H1 (cell line): ENCODE measurements at regions not wholly inside any gene's neighbourhood (a gene's known extent, or its start where the extent isn't known, plus 50 kb on each side); places are given as distances from the start of the nearest gene placed in this dataset.

ENCODE experiments used
- CTCF ChIA-PET: fragments of 300-600 bp; sonication (Branson Sonifier 250); formaldehyde crosslinking; loops from one replicate; lab custom pipeline; 2021; ENCODE audit not compliant: partially characterized antibody; lab: Charles Lee
- POLR2A ChIA-PET: fragments of 300-600 bp; sonication (Branson Sonifier 250); formaldehyde crosslinking; loops from one replicate; lab custom pipeline; 2021; ENCODE audit warnings: inconsistent platforms; ENCODE audit not compliant: partially characterized antibody; lab: Charles Lee
- DNase-seq, 2 experiments: peaks; one replicate each; pipeline versions ENCODE4 v3.0.0 to v3.0.0-alpha.2; 2010 to 2022; ENCODE audit warnings: low spot score in 2 of 2, low read depth in 1 of 2, mixed read lengths in 1 of 2
- FAIRE-seq: peaks from 2 replicates; lab custom pipeline; 2011; peaks lifted over from hg19 to GRCh38; lab: Jason Lieb, UNC
- H2AFZ ChIP-seq: 2 replicates; pipeline ENCODE4 v1.8.1; 2012; ENCODE audit warnings: low read length, inconsistent platforms
- H2AK5ac ChIP-seq: 2 replicates; pipeline ENCODE4 v1.6.1; 2013; ENCODE audit warnings: low read depth, low read length
- H2BK120ac ChIP-seq: replicated peaks from 2 replicates; pipeline ENCODE3; 2013; ENCODE audit warnings: low read depth, low read length, inconsistent platforms
- H2BK12ac ChIP-seq: 2 replicates; pipeline ENCODE4 v1.6.1; 2013; ENCODE audit warnings: low read depth, low read length
- H2BK15ac ChIP-seq: 2 replicates; pipeline ENCODE4 v1.6.1; 2013; ENCODE audit warnings: low read length
- H2BK20ac ChIP-seq: 2 replicates; pipeline ENCODE4 v1.6.1; 2013; ENCODE audit warnings: low read length
- H2BK5ac ChIP-seq: 2 replicates; pipeline ENCODE4 v1.6.1; 2013; ENCODE audit warnings: low read depth, low read length
- H3K14ac ChIP-seq: 2 replicates; pipeline ENCODE4 v1.6.1; 2013; ENCODE audit warnings: inconsistent platforms; ENCODE audit not compliant: insufficient read length
- H3K18ac ChIP-seq: 2 replicates; pipeline ENCODE4 v1.6.1; 2013; ENCODE audit warnings: low read length; ENCODE audit errors: extremely low read depth
- H3K23ac ChIP-seq: 2 replicates; pipeline ENCODE4 v1.6.1; 2013; ENCODE audit warnings: inconsistent platforms; ENCODE audit not compliant: insufficient read length
- H3K23me2 ChIP-seq: 2 replicates; pipeline ENCODE4 v1.6.1; 2013; ENCODE audit warnings: low read depth, low read length
- H3K27ac ChIP-seq: 2 replicates; pipeline ENCODE4 v1.6.1; 2011; ENCODE audit warnings: low read depth, low read length, inconsistent platforms
- H3K27me3 ChIP-seq, 4 experiments: replicated peaks in 1 of 4; 1 replicate in 1 of 4; 2 replicates in 3 of 4; pipeline versions ENCODE4 v1.6.1 to v1.8.1; 2011 to 2013; ENCODE audit warnings: low read length in 3 of 4, mild to moderate bottlenecking in 3 of 4, inconsistent platforms in 2 of 4, mixed read lengths in 2 of 4, moderate library complexity in 1 of 4; ENCODE audit not compliant: control insufficient read depth in 3 of 4, insufficient read depth in 3 of 4; ENCODE audit errors: extremely low read depth in 1 of 4
- H3K36me3 ChIP-seq, 4 experiments: 2 replicates each; pipeline versions ENCODE4 v1.6.1 to v1.8.1; 2011 to 2013; ENCODE audit warnings: mild to moderate bottlenecking in 4 of 4, low read length in 3 of 4, moderate library complexity in 2 of 4, control low read depth in 1 of 4, inconsistent platforms in 1 of 4; ENCODE audit not compliant: insufficient read depth in 4 of 4, control insufficient read depth in 2 of 4
- H3K4ac ChIP-seq: replicated peaks from 2 replicates; pipeline ENCODE3; 2013; ENCODE audit warnings: low read length, low read depth, mixed read lengths, inconsistent platforms; ENCODE audit not compliant: insufficient read length
- H3K4me1 ChIP-seq, 4 experiments: replicated peaks in 1 of 4; 1 replicate in 1 of 4; 2 replicates in 3 of 4; pipeline versions ENCODE4 v1.6.1 to v1.8.1; 2011 to 2013; ENCODE audit warnings: low read length in 3 of 4, inconsistent platforms in 2 of 4, mixed read lengths in 1 of 4; ENCODE audit not compliant: insufficient read depth in 4 of 4, control insufficient read depth in 3 of 4
- H3K4me2 ChIP-seq, 2 experiments: 2 replicates each; pipeline versions ENCODE4 v1.6.1 to v1.8.1; 2011 to 2013; ENCODE audit warnings: low read depth in 2 of 2, low read length in 2 of 2, control low read depth in 1 of 2, inconsistent platforms in 1 of 2, mild to moderate bottlenecking in 1 of 2; ENCODE audit not compliant: insufficient read depth in 1 of 2
- H3K4me3 ChIP-seq, 4 experiments: fragments of 200-600, 300-600 bp in 1 of 4; sonication (generic), shearing (Covaris generic), sonication (Bioruptor Twin) in 1 of 4; 2 replicates each; pipeline versions ENCODE4 v1.5.1 to v1.8.1; 2011 to 2016; ENCODE audit warnings: low read length in 4 of 4, low read depth in 3 of 4, control low read depth in 2 of 4, inconsistent platforms in 2 of 4, mild to moderate bottlenecking in 2 of 4, mixed read lengths in 1 of 4, moderate library complexity in 1 of 4; ENCODE audit not compliant: insufficient read depth in 2 of 4; ENCODE audit errors: extremely low read depth in 1 of 4
- H3K56ac ChIP-seq: replicated peaks from 2 replicates; pipeline ENCODE3; 2013; ENCODE audit warnings: low read depth, mild to moderate bottlenecking, mixed read lengths, low read length, inconsistent platforms; ENCODE audit not compliant: insufficient read length
- H3K79me1 ChIP-seq: 2 replicates; pipeline ENCODE4 v1.6.1; 2013; ENCODE audit warnings: low read depth, low read length, control low read depth
- H3K79me2 ChIP-seq, 2 experiments: 2 replicates each; pipeline versions ENCODE4 v1.6.1 to v1.8.1; 2012 to 2013; ENCODE audit warnings: low read length in 2 of 2, mild to moderate bottlenecking in 2 of 2, inconsistent platforms in 1 of 2; ENCODE audit not compliant: insufficient read depth in 2 of 2, control insufficient read depth in 1 of 2
- H3K9ac ChIP-seq, 4 experiments: replicated peaks in 1 of 4; 1 replicate in 1 of 4; 2 replicates in 3 of 4; pipeline versions ENCODE4 v1.6.1 to v1.8.1; 2011 to 2013; ENCODE audit warnings: low read depth in 3 of 4, low read length in 3 of 4, control low read depth in 2 of 4, mild to moderate bottlenecking in 2 of 4, moderate library complexity in 2 of 4, inconsistent platforms in 1 of 4; ENCODE audit errors: extremely low read depth in 1 of 4
- H3K9me3 ChIP-seq, 2 experiments: 2 replicates each; pipeline versions ENCODE4 v1.6.1 to v1.8.1; 2012 to 2013; ENCODE audit warnings: mild to moderate bottlenecking in 2 of 2, moderate library complexity in 2 of 2, control low read depth in 1 of 2, inconsistent platforms in 1 of 2, low read depth in 1 of 2, low read length in 1 of 2, mixed read lengths in 1 of 2; ENCODE audit not compliant: insufficient read depth in 2 of 2
- H4K20me1 ChIP-seq, 2 experiments: replicated peaks in 1 of 2; 2 replicates each; pipeline versions ENCODE3 to v1.8.1; 2011 to 2013; ENCODE audit warnings: inconsistent platforms in 2 of 2, low read length in 2 of 2, mild to moderate bottlenecking in 1 of 2; ENCODE audit not compliant: insufficient read depth in 2 of 2, control insufficient read depth in 1 of 2
- H4K5ac ChIP-seq: 2 replicates; pipeline ENCODE4 v1.6.1; 2013; ENCODE audit warnings: low read length, low read depth, mixed read lengths, inconsistent platforms; ENCODE audit not compliant: insufficient read length
- H4K8ac ChIP-seq: 2 replicates; pipeline ENCODE4 v1.8.0; 2013; ENCODE audit warnings: mild to moderate bottlenecking, moderate library complexity, low read length, inconsistent platforms; ENCODE audit not compliant: insufficient read depth; ENCODE audit errors: extremely low read depth
- H4K91ac ChIP-seq: replicated peaks from 2 replicates; pipeline ENCODE3; 2013; ENCODE audit warnings: low read length, mixed read lengths, inconsistent platforms; ENCODE audit not compliant: insufficient read length
- BRCA1 ChIP-seq: IDR thresholded peaks from 2 replicates; pipeline ENCODE4 v1.6.1; 2012; ENCODE audit warnings: low read depth, low read length, improper control_type of control experiment
- EGR1 ChIP-seq: IDR thresholded peaks from 2 replicates; pipeline ENCODE4 v1.6.1; 2011; ENCODE audit warnings: low read depth, low read length, borderline replicate concordance
- GTF2F1 ChIP-seq: IDR thresholded peaks from 2 replicates; pipeline ENCODE4 v1.6.1; 2012; ENCODE audit warnings: low read depth, low read length, improper control_type of control experiment, borderline replicate concordance
- JUN ChIP-seq: IDR thresholded peaks from 2 replicates; pipeline ENCODE4 v1.6.1; 2011; ENCODE audit warnings: low read depth, mild to moderate bottlenecking, improper control_type of control experiment, low read length
- WGBS, 2 experiments: shearing (Covaris generic) in 1 of 2; methylation state at CpG; one replicate each; pipeline versions ENCODE4 v1.1.6 to v1.1.7; 2013 to 2015; ENCODE audit warnings: low lambda C conversion rate in 2 of 2, mixed read lengths in 2 of 2, inconsistent platforms in 1 of 2, low coverage in 1 of 2, missing lambda C conversion rate in 1 of 2; ENCODE audit not compliant: insufficient replicate concordance in 2 of 2, insufficient coverage in 1 of 2, insufficient read length in 1 of 2; ENCODE audit errors: extremely low coverage in 1 of 2, missing lambda C conversion rate in 1 of 2; 5-methylcytosine and 5-hydroxymethylcytosine counted together

DNA sequence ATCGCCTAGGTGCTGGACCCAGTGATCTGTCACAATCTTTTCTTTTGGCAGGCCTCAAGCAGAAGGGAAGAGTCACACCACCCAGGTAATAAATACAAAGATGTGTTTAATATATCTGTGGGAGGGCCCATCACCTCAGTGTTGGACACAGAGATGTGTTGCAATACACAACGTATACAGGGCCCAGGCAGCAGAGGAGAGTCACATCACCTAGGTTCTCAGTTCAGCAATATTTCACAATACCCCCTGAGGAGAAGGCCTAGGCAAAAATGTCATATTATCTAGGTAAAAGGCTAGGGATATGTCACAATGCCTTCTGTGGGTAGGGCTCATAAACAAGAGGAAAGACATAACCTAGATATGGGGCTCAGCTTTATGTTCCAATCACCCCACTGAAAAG, 53.5 kb upstream of the ZNF728 start:
- H3K9me3 ChIP-seq: peaks cover 72 to 92% of the 10 kb centered on the region in 2 experiments
- H2BK20ac ChIP-seq: no peak overlapping the region
- FAIRE-seq (no peak), DNase-seq (no peak)
- no peak overlapping the region for H3K9ac ChIP-seq
- H2BK5ac ChIP-seq: no peak overlapping the region
- WGBS, 2 experiments: 76% methylated on average over 2 of the region's 2 CpGs; no CpG with 5 or more reads in 1 of the 2 experiments
- no peak overlapping the region for H3K14ac ChIP-seq
- no peak overlapping the region for H3K23ac ChIP-seq
- no peak overlapping the region for H4K91ac ChIP-seq
- H3K4ac ChIP-seq: no peak overlapping the region
- H3K56ac ChIP-seq: no peak overlapping the region
- TF ChIP-seq EGR1 (no peak), GTF2F1 (no peak), JUN (no peak), BRCA1 (no peak)
- H4K20me1 ChIP-seq: no peaks in the 10 kb centered on the region
- no peak overlapping the region for H4K8ac ChIP-seq
- H3K4me3 ChIP-seq: no peak overlapping the region
- no peak overlapping the region for H4K5ac ChIP-seq
- H2AFZ ChIP-seq: no peak overlapping the region
- POLR2A ChIA-PET: no interaction called here
- CTCF ChIA-PET: no interaction called here
- H3K23me2 ChIP-seq: no peaks in the 10 kb centered on the region
- no peak overlapping the region for H2BK15ac ChIP-seq
- H2BK12ac ChIP-seq: no peak overlapping the region
- H3K27me3 ChIP-seq: no peaks in the 10 kb centered on the region
- no peak overlapping the region for H3K18ac ChIP-seq
- no peak overlapping the region for H2BK120ac ChIP-seq
- no peak overlapping the region for H3K4me2 ChIP-seq
- H3K36me3 ChIP-seq: no peaks in the 10 kb centered on the region
- H3K79me1 ChIP-seq: no peaks in the 10 kb centered on the region
- H3K4me1 ChIP-seq: no peaks in the 10 kb centered on the region
- H2AK5ac ChIP-seq: no peak overlapping the region
- no peak overlapping the region for H3K27ac ChIP-seq
- no peaks in the 10 kb centered on the region for H3K79me2 ChIP-seq
